Trophoblast cell (in vitro differentiated cells and primary cell): ENCODE measurements at regions not wholly inside any gene's neighbourhood (a gene's known extent, or its start where the extent isn't known, plus 50 kb on each side); places are given as distances from the start of the nearest gene placed in this dataset.

Source experiments
- DNase-seq, 2 donors: peaks; one replicate each; pipeline ENCODE4 v3.0.0-alpha.2; 2016
- H2AFZ ChIP-seq: 2 replicates; pipeline ENCODE4 v1.6.1; 2013; ENCODE audit warnings: low read length, moderate library complexity, mild to moderate bottlenecking; ENCODE audit not compliant: insufficient read depth, poor library complexity
- H2AK5ac ChIP-seq: 2 replicates; pipeline ENCODE4 v1.6.1; 2013; ENCODE audit warnings: mild to moderate bottlenecking, low read length
- H2BK120ac ChIP-seq: 2 replicates; pipeline ENCODE4 v1.6.1; 2013; ENCODE audit warnings: low read length, mild to moderate bottlenecking, moderate library complexity; ENCODE audit not compliant: insufficient read depth, poor library complexity
- H2BK12ac ChIP-seq: 2 replicates; pipeline ENCODE4 v1.6.1; 2013; ENCODE audit warnings: mild to moderate bottlenecking, low read length, moderate library complexity
- H2BK5ac ChIP-seq: 2 replicates; pipeline ENCODE4 v1.6.1; 2013; ENCODE audit warnings: low read length, low read depth, moderate library complexity, mild to moderate bottlenecking; ENCODE audit not compliant: poor library complexity
- H3K14ac ChIP-seq: 2 replicates; pipeline ENCODE4 v1.6.1; 2013; ENCODE audit warnings: mild to moderate bottlenecking, low read length
- H3K18ac ChIP-seq: 2 replicates; pipeline ENCODE4 v1.6.1; 2013; ENCODE audit warnings: mild to moderate bottlenecking, low read length
- H3K23ac ChIP-seq: 2 replicates; pipeline ENCODE4 v1.6.1; 2013; ENCODE audit warnings: low read length
- H3K27ac ChIP-seq: 2 replicates; pipeline ENCODE4 v1.5.1; 2013; ENCODE audit warnings: low read depth, mild to moderate bottlenecking, inconsistent platforms, low read length, moderate library complexity
- H3K27me3 ChIP-seq: 2 replicates; pipeline ENCODE4 v1.6.1; 2013; ENCODE audit warnings: inconsistent platforms, mild to moderate bottlenecking, low read length, moderate library complexity; ENCODE audit not compliant: insufficient read depth
- H3K36me3 ChIP-seq, 2 experiments: 1 replicate in 1 of 2; 2 replicates in 1 of 2; pipeline ENCODE4 v1.6.1; 2013; ENCODE audit warnings: low read length in 2 of 2, mild to moderate bottlenecking in 2 of 2, moderate library complexity in 1 of 2; ENCODE audit not compliant: insufficient read depth in 2 of 2, control insufficient read depth in 1 of 2
- H3K4ac ChIP-seq: 2 replicates; pipeline ENCODE4 v1.6.1; 2013; ENCODE audit warnings: low read depth, mild to moderate bottlenecking, low read length, moderate library complexity
- H3K4me1 ChIP-seq, 2 experiments: 1 replicate in 1 of 2; 2 replicates in 1 of 2; pipeline ENCODE4 v1.6.1; 2013; ENCODE audit warnings: low read length in 2 of 2, mild to moderate bottlenecking in 2 of 2, moderate library complexity in 1 of 2; ENCODE audit not compliant: insufficient read depth in 2 of 2, control insufficient read depth in 1 of 2
- H3K4me2 ChIP-seq: 2 replicates; pipeline ENCODE4 v1.6.1; 2013; ENCODE audit warnings: inconsistent platforms, mild to moderate bottlenecking, low read length, moderate library complexity
- H3K4me3 ChIP-seq: 2 replicates; pipeline ENCODE4 v1.5.1; 2013; ENCODE audit warnings: mild to moderate bottlenecking, low read depth, low read length, inconsistent platforms
- H3K79me1 ChIP-seq: one replicate; pipeline ENCODE4 v1.6.1; 2013; ENCODE audit warnings: low read length
- H3K79me2 ChIP-seq: 2 replicates; pipeline ENCODE4 v1.6.1; 2013; ENCODE audit warnings: low read length, mild to moderate bottlenecking; ENCODE audit not compliant: control insufficient read depth, insufficient read depth, poor library complexity
- H3K9ac ChIP-seq: 2 replicates; pipeline ENCODE4 v1.6.1; 2013; ENCODE audit warnings: mild to moderate bottlenecking, low read length
- H3K9me3 ChIP-seq: 2 replicates; pipeline ENCODE4 v1.6.1; 2013; ENCODE audit warnings: low read depth, mild to moderate bottlenecking, control low read depth, inconsistent platforms, low read length; ENCODE audit not compliant: insufficient read depth
- H4K12ac ChIP-seq: 2 replicates; pipeline ENCODE4 v1.6.1; 2013; ENCODE audit warnings: low read depth, mild to moderate bottlenecking, low read length, moderate library complexity
- H4K8ac ChIP-seq: 2 replicates; pipeline ENCODE4 v1.6.1; 2013; ENCODE audit warnings: low read depth, mild to moderate bottlenecking, low read length, moderate library complexity
- H4K91ac ChIP-seq: one replicate; pipeline ENCODE4 v1.6.1; 2013; ENCODE audit warnings: low read depth, mild to moderate bottlenecking, low read length, moderate library complexity
- WGBS: extraction: QIAGEN DNeasy Blood & Tissue Kit; methylation state at CpG from one replicate; pipeline ENCODE4 v1.1.7; 2013; ENCODE audit warnings: missing lambda C conversion rate; ENCODE audit not compliant: insufficient read length, insufficient coverage; ENCODE audit errors: extremely low coverage; 5-methylcytosine and 5-hydroxymethylcytosine counted together

GRCh38 chr2:176483901-176484568 is 214.8 kb downstream of the MTX2 start:
- H3K79me1 ChIP-seq: no peaks in the 10 kb centered on the region
- no peak overlapping the region for H3K9ac ChIP-seq
- no peak overlapping the region for H4K91ac ChIP-seq
- H3K18ac ChIP-seq: no peak overlapping the region
- DNase-seq: no peak
- no peak overlapping the region for H4K12ac ChIP-seq
- no peaks in the 10 kb centered on the region for H3K27me3 ChIP-seq
- H3K23ac ChIP-seq: no peak overlapping the region
- H2BK120ac ChIP-seq: no peak overlapping the region
- H3K9me3 ChIP-seq: no peaks in the 10 kb centered on the region
- no peaks in the 10 kb centered on the region for H3K4me1 ChIP-seq
- H3K4me3 ChIP-seq: no peak overlapping the region
- H3K79me2 ChIP-seq: no peaks in the 10 kb centered on the region
- no peak overlapping the region for H2AK5ac ChIP-seq
- H3K4ac ChIP-seq: no peak overlapping the region
- H2BK5ac ChIP-seq: no peak overlapping the region
- H3K27ac ChIP-seq: no peak overlapping the region
- no peak overlapping the region for H3K4me2 ChIP-seq
- WGBS: no CpG with 5 or more reads among the region's 10 CpGs
- no peaks in the 10 kb centered on the region for H3K36me3 ChIP-seq
- H2AFZ ChIP-seq: no peak overlapping the region
- H2BK12ac ChIP-seq: no peak overlapping the region
- no peak overlapping the region for H4K8ac ChIP-seq
- no peak overlapping the region for H3K14ac ChIP-seq

- Histone ChIP-seq H4K12ac (no peak overlapping the region), H2BK120ac (no peak overlapping the region), H3K9me3 (no peaks in the 10 kb centered on the region), H3K9ac (no peak overlapping the region), H3K23ac (no peak overlapping the region), H3K4me3 (no peak overlapping the region), H3K79me2 (no peaks in the 10 kb centered on the region), H2AFZ (no peak overlapping the region), H2BK12ac (no peak overlapping the region), H3K79me1 (no peaks in the 10 kb centered on the region), H2BK5ac (no peak overlapping the region), H3K4ac (no peak overlapping the region), H3K14ac (no peak overlapping the region), H3K27me3 (no peaks in the 10 kb centered on the region), H3K4me1 (no peaks in the 10 kb centered on the region), H4K91ac (no peak overlapping the region), H3K18ac (no peak overlapping the region), H2AK5ac (no peak overlapping the region), H3K4me2 (no peak overlapping the region), H3K27ac (no peak overlapping the region), H3K36me3 (no peaks in the 10 kb centered on the region), H4K8ac (no peak overlapping the region)
- WGBS: no CpG with 5 or more reads among the region's 3 CpGs
- no peak for DNase-seq
Observed at GRCh38 chr2:176484838-176485237, 215.6 kb downstream of the MTX2 start.

- Histone ChIP-seq H3K23ac (no peak overlapping the region), H4K91ac (no peak overlapping the region), H3K27me3 (no peaks in the 10 kb centered on the region), H2AFZ (no peak overlapping the region), H3K4ac (no peak overlapping the region), H3K4me1 (peaks cover 9% of the 10 kb centered on the region in 2 experiments), H3K18ac (no peak overlapping the region), H4K8ac (no peak overlapping the region), H2AK5ac (no peak overlapping the region), H3K79me2 (peaks cover 4% of the 10 kb centered on the region), H2BK120ac (no peak overlapping the region), H3K9ac (no peak overlapping the region), H2BK5ac (no peak overlapping the region), H3K36me3 (no peaks in the 10 kb centered on the region), H4K12ac (no peak overlapping the region), H3K4me2 (no peak overlapping the region), H3K9me3 (no peaks in the 10 kb centered on the region), H3K14ac (no peak overlapping the region), H3K79me1 (peaks cover 8% of the 10 kb centered on the region), H2BK12ac (no peak overlapping the region), H3K4me3 (no peak overlapping the region), H3K27ac (no peak overlapping the region)
- no peak for DNase-seq
- WGBS: no CpG with 5 or more reads among the region's 2 CpGs
Observed at GRCh38 chr2:176488431-176488830, 219.2 kb downstream of the MTX2 start.

- WGBS: no CpG with 5 or more reads among the region's 47 CpGs
- peak overlapping the region; percentile 64 for H3K4me2 ChIP-seq
- peak overlapping the region; percentile 83 for H3K14ac ChIP-seq
Observed at GRCh38 chr2:176490061-176490861, 221.0 kb downstream of the MTX2 start.

More at GRCh38 chr2:176490061-176490861, 221.0 kb downstream of the MTX2 start:
- peak overlapping the region; percentile 95 for H2BK120ac ChIP-seq
- H3K18ac ChIP-seq: peak overlapping the region; percentile 80
- H3K23ac ChIP-seq: no peak overlapping the region
- peak overlapping the region; percentile 7 for H3K4me3 ChIP-seq
- H3K4ac ChIP-seq: peak overlapping the region; percentile 65
- H3K4me1 ChIP-seq: peaks cover 9% of the 10 kb centered on the region in 2 experiments
- peak overlapping the region; percentile 90 for H4K91ac ChIP-seq
- peak overlapping the region; percentile 91 for H2AFZ ChIP-seq
- H2BK12ac ChIP-seq: peak overlapping the region; percentile 82
- H3K79me1 ChIP-seq: peaks cover 8% of the 10 kb centered on the region
- H3K36me3 ChIP-seq: no peaks in the 10 kb centered on the region
- no peak for DNase-seq
- H3K27me3 ChIP-seq: no peaks in the 10 kb centered on the region
- no peaks in the 10 kb centered on the region for H3K9me3 ChIP-seq
- H4K8ac ChIP-seq: peak overlapping the region; percentile 98
- peak overlapping the region; percentile 97 for H4K12ac ChIP-seq
- no peak overlapping the region for H2AK5ac ChIP-seq
- no peak overlapping the region for H3K27ac ChIP-seq
- H3K79me2 ChIP-seq: peaks cover 4% of the 10 kb centered on the region
- no peak overlapping the region for H2BK5ac ChIP-seq
- H3K9ac ChIP-seq: no peak overlapping the region
